ENCODE measurements at regions not wholly inside any gene's neighbourhood (a gene's known extent, or its start where the extent isn't known, plus 50 kb on each side); places are given as distances from the start of the nearest gene placed in this dataset.

GRCh38 chr6:168901076-168901475, 352.6 kb downstream of the THBS2 start:
- TF ChIP-seq CTCF (IDR thresholded peaks at IDR 0.05) (no peak), POLR2A (IDR thresholded peaks at IDR 0.05) (no peak)

Data from heart left ventricle (tissue), 13 donors.